H1 (cell line): ENCODE measurements at regions not wholly inside any gene's neighbourhood (a gene's known extent, or its start where the extent isn't known, plus 50 kb on each side); places are given as distances from the start of the nearest gene placed in this dataset.

Experiments
- CTCF ChIA-PET: fragments of 300-600 bp; sonication (Branson Sonifier 250); formaldehyde crosslinking; loops from one replicate; lab custom pipeline; 2021; ENCODE audit not compliant: partially characterized antibody; lab: Charles Lee
- POLR2A ChIA-PET: fragments of 300-600 bp; sonication (Branson Sonifier 250); formaldehyde crosslinking; loops from one replicate; lab custom pipeline; 2021; ENCODE audit warnings: inconsistent platforms; ENCODE audit not compliant: partially characterized antibody; lab: Charles Lee
- DNase-seq, 2 experiments: peaks; one replicate each; pipeline versions ENCODE4 v3.0.0 to v3.0.0-alpha.2; 2010 to 2022; ENCODE audit warnings: low spot score in 2 of 2, low read depth in 1 of 2, mixed read lengths in 1 of 2
- FAIRE-seq: peaks from 2 replicates; lab custom pipeline; 2011; peaks lifted over from hg19 to GRCh38; lab: Jason Lieb, UNC
- H2AFZ ChIP-seq: 2 replicates; pipeline ENCODE4 v1.8.1; 2012; ENCODE audit warnings: low read length, inconsistent platforms
- H2AK5ac ChIP-seq: 2 replicates; pipeline ENCODE4 v1.6.1; 2013; ENCODE audit warnings: low read depth, low read length
- H2BK120ac ChIP-seq: replicated peaks from 2 replicates; pipeline ENCODE3; 2013; ENCODE audit warnings: low read depth, low read length, inconsistent platforms
- H2BK12ac ChIP-seq: 2 replicates; pipeline ENCODE4 v1.6.1; 2013; ENCODE audit warnings: low read depth, low read length
- H2BK15ac ChIP-seq: 2 replicates; pipeline ENCODE4 v1.6.1; 2013; ENCODE audit warnings: low read length
- H2BK20ac ChIP-seq: 2 replicates; pipeline ENCODE4 v1.6.1; 2013; ENCODE audit warnings: low read length
- H2BK5ac ChIP-seq: 2 replicates; pipeline ENCODE4 v1.6.1; 2013; ENCODE audit warnings: low read depth, low read length
- H3K14ac ChIP-seq: 2 replicates; pipeline ENCODE4 v1.6.1; 2013; ENCODE audit warnings: inconsistent platforms; ENCODE audit not compliant: insufficient read length
- H3K18ac ChIP-seq: 2 replicates; pipeline ENCODE4 v1.6.1; 2013; ENCODE audit warnings: low read length; ENCODE audit errors: extremely low read depth
- H3K23ac ChIP-seq: 2 replicates; pipeline ENCODE4 v1.6.1; 2013; ENCODE audit warnings: inconsistent platforms; ENCODE audit not compliant: insufficient read length
- H3K23me2 ChIP-seq: 2 replicates; pipeline ENCODE4 v1.6.1; 2013; ENCODE audit warnings: low read depth, low read length
- H3K27ac ChIP-seq: 2 replicates; pipeline ENCODE4 v1.6.1; 2011; ENCODE audit warnings: low read depth, low read length, inconsistent platforms
- H3K27me3 ChIP-seq, 4 experiments: replicated peaks in 1 of 4; 1 replicate in 1 of 4; 2 replicates in 3 of 4; pipeline versions ENCODE4 v1.6.1 to v1.8.1; 2011 to 2013; ENCODE audit warnings: low read length in 3 of 4, mild to moderate bottlenecking in 3 of 4, inconsistent platforms in 2 of 4, mixed read lengths in 2 of 4, moderate library complexity in 1 of 4; ENCODE audit not compliant: control insufficient read depth in 3 of 4, insufficient read depth in 3 of 4; ENCODE audit errors: extremely low read depth in 1 of 4
- H3K36me3 ChIP-seq, 4 experiments: 2 replicates each; pipeline versions ENCODE4 v1.6.1 to v1.8.1; 2011 to 2013; ENCODE audit warnings: mild to moderate bottlenecking in 4 of 4, low read length in 3 of 4, moderate library complexity in 2 of 4, control low read depth in 1 of 4, inconsistent platforms in 1 of 4; ENCODE audit not compliant: insufficient read depth in 4 of 4, control insufficient read depth in 2 of 4
- H3K4ac ChIP-seq: replicated peaks from 2 replicates; pipeline ENCODE3; 2013; ENCODE audit warnings: low read length, low read depth, mixed read lengths, inconsistent platforms; ENCODE audit not compliant: insufficient read length
- H3K4me1 ChIP-seq, 4 experiments: replicated peaks in 1 of 4; 1 replicate in 1 of 4; 2 replicates in 3 of 4; pipeline versions ENCODE4 v1.6.1 to v1.8.1; 2011 to 2013; ENCODE audit warnings: low read length in 3 of 4, inconsistent platforms in 2 of 4, mixed read lengths in 1 of 4; ENCODE audit not compliant: insufficient read depth in 4 of 4, control insufficient read depth in 3 of 4
- H3K4me2 ChIP-seq, 2 experiments: 2 replicates each; pipeline versions ENCODE4 v1.6.1 to v1.8.1; 2011 to 2013; ENCODE audit warnings: low read depth in 2 of 2, low read length in 2 of 2, control low read depth in 1 of 2, inconsistent platforms in 1 of 2, mild to moderate bottlenecking in 1 of 2; ENCODE audit not compliant: insufficient read depth in 1 of 2
- H3K4me3 ChIP-seq, 4 experiments: fragments of 200-600, 300-600 bp in 1 of 4; sonication (generic), shearing (Covaris generic), sonication (Bioruptor Twin) in 1 of 4; 2 replicates each; pipeline versions ENCODE4 v1.5.1 to v1.8.1; 2011 to 2016; ENCODE audit warnings: low read length in 4 of 4, low read depth in 3 of 4, control low read depth in 2 of 4, inconsistent platforms in 2 of 4, mild to moderate bottlenecking in 2 of 4, mixed read lengths in 1 of 4, moderate library complexity in 1 of 4; ENCODE audit not compliant: insufficient read depth in 2 of 4; ENCODE audit errors: extremely low read depth in 1 of 4
- H3K56ac ChIP-seq: replicated peaks from 2 replicates; pipeline ENCODE3; 2013; ENCODE audit warnings: low read depth, mild to moderate bottlenecking, mixed read lengths, low read length, inconsistent platforms; ENCODE audit not compliant: insufficient read length
- H3K79me1 ChIP-seq: 2 replicates; pipeline ENCODE4 v1.6.1; 2013; ENCODE audit warnings: low read depth, low read length, control low read depth
- H3K79me2 ChIP-seq, 2 experiments: 2 replicates each; pipeline versions ENCODE4 v1.6.1 to v1.8.1; 2012 to 2013; ENCODE audit warnings: low read length in 2 of 2, mild to moderate bottlenecking in 2 of 2, inconsistent platforms in 1 of 2; ENCODE audit not compliant: insufficient read depth in 2 of 2, control insufficient read depth in 1 of 2
- H3K9ac ChIP-seq, 4 experiments: replicated peaks in 1 of 4; 1 replicate in 1 of 4; 2 replicates in 3 of 4; pipeline versions ENCODE4 v1.6.1 to v1.8.1; 2011 to 2013; ENCODE audit warnings: low read depth in 3 of 4, low read length in 3 of 4, control low read depth in 2 of 4, mild to moderate bottlenecking in 2 of 4, moderate library complexity in 2 of 4, inconsistent platforms in 1 of 4; ENCODE audit errors: extremely low read depth in 1 of 4
- H3K9me3 ChIP-seq, 2 experiments: 2 replicates each; pipeline versions ENCODE4 v1.6.1 to v1.8.1; 2012 to 2013; ENCODE audit warnings: mild to moderate bottlenecking in 2 of 2, moderate library complexity in 2 of 2, control low read depth in 1 of 2, inconsistent platforms in 1 of 2, low read depth in 1 of 2, low read length in 1 of 2, mixed read lengths in 1 of 2; ENCODE audit not compliant: insufficient read depth in 2 of 2
- H4K20me1 ChIP-seq, 2 experiments: replicated peaks in 1 of 2; 2 replicates each; pipeline versions ENCODE3 to v1.8.1; 2011 to 2013; ENCODE audit warnings: inconsistent platforms in 2 of 2, low read length in 2 of 2, mild to moderate bottlenecking in 1 of 2; ENCODE audit not compliant: insufficient read depth in 2 of 2, control insufficient read depth in 1 of 2
- H4K5ac ChIP-seq: 2 replicates; pipeline ENCODE4 v1.6.1; 2013; ENCODE audit warnings: low read length, low read depth, mixed read lengths, inconsistent platforms; ENCODE audit not compliant: insufficient read length
- H4K8ac ChIP-seq: 2 replicates; pipeline ENCODE4 v1.8.0; 2013; ENCODE audit warnings: mild to moderate bottlenecking, moderate library complexity, low read length, inconsistent platforms; ENCODE audit not compliant: insufficient read depth; ENCODE audit errors: extremely low read depth
- H4K91ac ChIP-seq: replicated peaks from 2 replicates; pipeline ENCODE3; 2013; ENCODE audit warnings: low read length, mixed read lengths, inconsistent platforms; ENCODE audit not compliant: insufficient read length
- CHD1 ChIP-seq: IDR thresholded peaks from 2 replicates; pipeline ENCODE4 v1.6.1; 2012; ENCODE audit warnings: low read depth, low read length, improper control_type of control experiment
- CTBP2 ChIP-seq: IDR thresholded peaks from 2 replicates; pipeline ENCODE4 v1.7.0; 2011; ENCODE audit warnings: borderline replicate concordance, mild to moderate bottlenecking, moderate library complexity, mixed read lengths, low read length; ENCODE audit not compliant: insufficient read depth, insufficient read length
- EP300 ChIP-seq, 2 experiments: IDR thresholded peaks; 1 replicate in 1 of 2; 2 replicates in 1 of 2; pipeline ENCODE4 v1.6.1; 2011 to 2012; ENCODE audit warnings: low read depth in 2 of 2, low read length in 2 of 2, mild to moderate bottlenecking in 2 of 2, borderline replicate concordance in 1 of 2, inconsistent platforms in 1 of 2, moderate library complexity in 1 of 2
- JUND ChIP-seq: IDR thresholded peaks from 2 replicates; pipeline ENCODE4 v1.6.1; 2011; ENCODE audit warnings: mild to moderate bottlenecking, improper control_type of control experiment, low read length
- KDM1A ChIP-seq: fragments of 200-600, 300-600 bp; sonication (generic); IDR thresholded peaks from 2 replicates; pipeline ENCODE4 v1.7.1; 2016; ENCODE audit warnings: mild to moderate bottlenecking, low read length, borderline replicate concordance
- KDM4A ChIP-seq: IDR thresholded peaks from one replicate; pipeline ENCODE4 v1.7.1; 2012; ENCODE audit warnings: low read depth, mild to moderate bottlenecking, moderate library complexity, low read length, inconsistent platforms; ENCODE audit not compliant: severe bottlenecking
- SIN3A ChIP-seq, 2 experiments: IDR thresholded peaks in 1 of 2; conservative IDR thresholded peaks in 1 of 2; 2 replicates each; pipeline ENCODE4 v1.6.1; 2011 to 2012; ENCODE audit warnings: low read length in 2 of 2, improper control_type of control experiment in 1 of 2, low read depth in 1 of 2, mild to moderate bottlenecking in 1 of 2
- SP1 ChIP-seq: IDR thresholded peaks from 2 replicates; pipeline ENCODE4 v1.6.1; 2011; ENCODE audit warnings: low read depth, low read length
- SP2 ChIP-seq: IDR thresholded peaks from 2 replicates; pipeline ENCODE4 v1.6.1; 2012; ENCODE audit warnings: mild to moderate bottlenecking, low read length, inconsistent platforms
- WGBS, 2 experiments: shearing (Covaris generic) in 1 of 2; methylation state at CpG; one replicate each; pipeline versions ENCODE4 v1.1.6 to v1.1.7; 2013 to 2015; ENCODE audit warnings: low lambda C conversion rate in 2 of 2, mixed read lengths in 2 of 2, inconsistent platforms in 1 of 2, low coverage in 1 of 2, missing lambda C conversion rate in 1 of 2; ENCODE audit not compliant: insufficient replicate concordance in 2 of 2, insufficient coverage in 1 of 2, insufficient read length in 1 of 2; ENCODE audit errors: extremely low coverage in 1 of 2, missing lambda C conversion rate in 1 of 2; 5-methylcytosine and 5-hydroxymethylcytosine counted together

GRCh38 chrX:39616098-39616729 lies 481.5 kb downstream of the BCOR start:
- no peaks in the 10 kb centered on the region for H3K27me3 ChIP-seq
- no peaks in the 10 kb centered on the region for H3K36me3 ChIP-seq
- no peak overlapping the region for H3K4me2 ChIP-seq
- no peak overlapping the region for H4K8ac ChIP-seq
- TF ChIP-seq CTBP2, result no peak
- no peak for TF ChIP-seq CHD1
- no peak for TF ChIP-seq EP300 (IDR thresholded peaks at IDR 0.05; ENCODE audit: borderline replicate concordance in 1 of 2, low read depth in 2 of 2, low read length in 2 of 2)
- no peak for TF ChIP-seq SP2
- no peak for TF ChIP-seq SIN3A (conservative IDR thresholded peaks at IDR 0.05 in 1 of 2, IDR thresholded peaks at IDR 0.05 in 1 of 2; ENCODE audit: low read depth in 1 of 2, low read length in 2 of 2)
- TF ChIP-seq JUND, result no peak
- TF ChIP-seq SP1, result no peak
- no peak for TF ChIP-seq KDM4A
- no peak for TF ChIP-seq KDM1A
- ChIA-PET POLR2A (no interaction called here), CTCF (interaction anchor here (1.7 kb wide), 1 partner anchor 201 kb away, joined by 3 read pairs; no protein-coding TSS in a partner anchor)
- no peak overlapping the region for H3K14ac ChIP-seq
- no peak overlapping the region for H3K23ac ChIP-seq
- no peak overlapping the region for H4K91ac ChIP-seq
- no peak overlapping the region for H3K4ac ChIP-seq
- no peak overlapping the region for H3K4me3 ChIP-seq
- H2AK5ac ChIP-seq, result no peak overlapping the region
- no peaks in the 10 kb centered on the region for H3K79me1 ChIP-seq
- no peak overlapping the region for H3K9ac ChIP-seq
- H4K5ac ChIP-seq, result no peak overlapping the region
- 84% methylated on average over 4 of the region's 5 CpGs; no CpG with 5 or more reads in 1 of the 2 experiments for WGBS, 2 experiments
- H2BK20ac ChIP-seq, result no peak overlapping the region
- H4K20me1 ChIP-seq, result no peaks in the 10 kb centered on the region
- H3K18ac ChIP-seq, result no peak overlapping the region; the same call in 1 of the 2 replicates
- H3K9me3 ChIP-seq, result peaks cover 0 to 5% of the 10 kb centered on the region in 2 experiments; a peak in 2 of 4 replicates
- no peak for DNase-seq
- H2AFZ ChIP-seq, result no peak overlapping the region
- peak; percentile 84 for FAIRE-seq
- H3K56ac ChIP-seq, result no peak overlapping the region
- H2BK15ac ChIP-seq, result no peak overlapping the region
- no peak overlapping the region for H2BK120ac ChIP-seq
- peaks cover 2 to 12% (median 5%) of the 10 kb centered on the region in 4 experiments; a peak in 5 of 7 replicates for H3K4me1 ChIP-seq
- H3K27ac ChIP-seq, result no peak overlapping the region
- H2BK12ac ChIP-seq, result no peak overlapping the region
- H3K23me2 ChIP-seq, result 0 out of 2 replicates have a peak, but pooled peaks cover 2% of the 10 kb centered on the region
- no peaks in the 10 kb centered on the region for H3K79me2 ChIP-seq
- no peak overlapping the region for H2BK5ac ChIP-seq
